Breast epithelium (tissue), 4 donors: ENCODE measurements at regions not wholly inside any gene's neighbourhood (a gene's known extent, or its start where the extent isn't known, plus 50 kb on each side); places are given as distances from the start of the nearest gene placed in this dataset.
A peak's percentile ranks its signal among the peaks of the same experiment; 100 is the strongest.
"Not testable (repeated sequence)": the region's sequence is repeated elsewhere in the genome, so short reads cannot be mapped to it uniquely, and the experiment has no call there.

Source experiments
- DNase-seq, 2 donors: peaks; one replicate each; pipeline ENCODE4 v3.0.0-alpha.2; 2019; ENCODE audit warnings: low spot score in 2 of 2
- H3K27ac ChIP-seq, 2 donors: fragments of 200-600 bp; sonication (generic) in 1 of 2; one replicate each; pipeline ENCODE4 v1.5.1; 2016 to 2019; ENCODE audit warnings: mild to moderate bottlenecking in 1 of 2
- H3K27me3 ChIP-seq, 2 donors: fragments of 200-600 bp; sonication (generic) in 1 of 2; one replicate each; pipeline versions ENCODE4 v1.5.1 to v1.6.0; 2017 to 2019; ENCODE audit warnings: control low read depth in 1 of 2, mild to moderate bottlenecking in 1 of 2
- H3K36me3 ChIP-seq: fragments of 200-600 bp; one replicate; pipeline ENCODE4 v1.5.1; 2019
- H3K4me1 ChIP-seq, 2 donors: fragments of 200-600 bp; sonication (generic); one replicate each; pipeline ENCODE4 v1.5.1; 2016 to 2019; ENCODE audit warnings: control low read depth in 1 of 2
- H3K4me3 ChIP-seq, 3 donors: fragments of 200-600 bp; sonication (generic); 1 replicate in 2 of 3; 2 replicates in 1 of 3; pipeline ENCODE4 v1.5.1; 2016 to 2019; ENCODE audit warnings: mild to moderate bottlenecking in 3 of 3, moderate library complexity in 2 of 3
- H3K9me3 ChIP-seq, 2 donors: fragments of 200-600 bp; sonication (generic) in 1 of 2; one replicate each; pipeline ENCODE4 v1.5.1; 2016 to 2019; ENCODE audit warnings: control low read depth in 1 of 2
- CTCF ChIP-seq, 3 donors: fragments of 450-650 bp; IDR thresholded peaks; one replicate each; pipeline ENCODE4 v1.5.1; 2016 to 2017; ENCODE audit warnings: antibody characterized with exemption in 3 of 3, mild to moderate bottlenecking in 3 of 3, moderate library complexity in 3 of 3
- POLR2A ChIP-seq: fragments of 450-650 bp; IDR thresholded peaks from one replicate; pipeline ENCODE4 v1.6.1; 2016; ENCODE audit warnings: antibody characterized with exemption, mild to moderate bottlenecking, moderate library complexity
- POLR2AphosphoS5 ChIP-seq, 3 donors: sonication (generic); formaldehyde crosslinking; IDR thresholded peaks; one replicate each; pipeline ENCODE4 v1.6.1; 2017; ENCODE audit warnings: antibody characterized with exemption in 3 of 3
- intact Hi-C: fragments of 100-400 bp; cut with DNase I; formaldehyde crosslinking; loops from one replicate; pipeline ENCODE4 v1.15.1; 2023; ENCODE audit warnings: low total_unique reads

- no peak overlapping the region for H3K4me3 ChIP-seq
- no peaks in the 10 kb centered on the region for H3K4me1 ChIP-seq
- no peak for DNase-seq
- no peak overlapping the region for H3K27ac ChIP-seq
- H3K27me3 ChIP-seq, result no peaks in the 10 kb centered on the region
- H3K9me3 ChIP-seq, result no peaks in the 10 kb centered on the region
- intact Hi-C loops, result no loop called here
- no peaks in the 10 kb centered on the region for H3K36me3 ChIP-seq
- TF ChIP-seq POLR2A (no peak), CTCF (IDR thresholded peaks at IDR 0.05) (no peak), POLR2AphosphoS5 (IDR thresholded peaks at IDR 0.05) (no peak)
Measured at GRCh38 chr15:38809621-38810020, 245.0 kb upstream of the RASGRP1 start.

- Histone ChIP-seq H3K4me3 (no peak overlapping the region), H3K9me3 (no peaks in the 10 kb centered on the region), H3K4me1 (no peaks in the 10 kb centered on the region), H3K27ac (no peak overlapping the region), H3K36me3 (no peaks in the 10 kb centered on the region), H3K27me3 (no peaks in the 10 kb centered on the region)
- TF ChIP-seq POLR2AphosphoS5 (IDR thresholded peaks at IDR 0.05), result no peak
- no peak for TF ChIP-seq CTCF (IDR thresholded peaks at IDR 0.05)
- TF ChIP-seq POLR2A, result no peak
- intact Hi-C loops, result no loop called here
- no peak for DNase-seq
Measured at GRCh38 chr15:38810686-38811085, 246.1 kb upstream of the RASGRP1 start.

- H3K27me3 ChIP-seq, intact Hi-C loops, H3K4me3 ChIP-seq, H3K27ac ChIP-seq, H3K9me3 ChIP-seq, H3K4me1 ChIP-seq, H3K36me3 ChIP-seq, DNase-seq: not testable (repeated sequence)
Measured at GRCh38 chr15:38814254-38814653, 249.6 kb upstream of the RASGRP1 start.

- TF ChIP-seq CTCF (IDR thresholded peaks at IDR 0.05), result no peak
- TF ChIP-seq POLR2AphosphoS5 (IDR thresholded peaks at IDR 0.05), result no peak
- no peak for DNase-seq
- no peaks in the 10 kb centered on the region for H3K9me3 ChIP-seq
Measured at GRCh38 chr15:38814891-38815290, 250.3 kb upstream of the RASGRP1 start.

GRCh38 chr15:38817427-38818156, 253.0 kb upstream of the RASGRP1 start:
- intact Hi-C loops, result no loop called here
- no peaks in the 10 kb centered on the region for H3K27me3 ChIP-seq
- H3K4me3 ChIP-seq, result no peak overlapping the region
- peak; percentile 88 to 89 for DNase-seq
- H3K27ac ChIP-seq, result peak overlapping the region; percentile 20 to 37
- H3K4me1 ChIP-seq, result no peaks in the 10 kb centered on the region
- H3K36me3 ChIP-seq, result no peaks in the 10 kb centered on the region
- peak; percentile 31 to 58 (median 54) for TF ChIP-seq POLR2AphosphoS5 (IDR thresholded peaks at IDR 0.05)
- peak; percentile 97 to 100 (median 99) for TF ChIP-seq CTCF (IDR thresholded peaks at IDR 0.05)
- no peak for TF ChIP-seq POLR2A
- H3K9me3 ChIP-seq, result no peaks in the 10 kb centered on the region

More at GRCh38 chr15:38814891-38815290, 250.3 kb upstream of the RASGRP1 start:
- Histone ChIP-seq H3K27me3 (no peaks in the 10 kb centered on the region), H3K36me3 (no peaks in the 10 kb centered on the region), H3K27ac (no peak overlapping the region), H3K4me3 (no peak overlapping the region), H3K4me1 (no peaks in the 10 kb centered on the region)
- intact Hi-C loops, result no loop called here
